Thyroid gland (tissue), 4 donors: ENCODE measurements at regions not wholly inside any gene's neighbourhood (a gene's known extent, or its start where the extent isn't known, plus 50 kb on each side); places are given as distances from the start of the nearest gene placed in this dataset.

ENCODE experiments used
- DNase-seq, 2 donors: peaks; one replicate each; pipeline ENCODE4 v3.0.0-alpha.2; 2019
- H3K27ac ChIP-seq, 3 donors: fragments of 200-600 bp; sonication (generic); 1 replicate in 2 of 3; 2 replicates in 1 of 3; pipeline ENCODE4 v1.5.1; 2016 to 2019; ENCODE audit warnings: mild to moderate bottlenecking in 1 of 3, moderate library complexity in 1 of 3
- H3K27me3 ChIP-seq: fragments of 200-600 bp; sonication (generic); one replicate; pipeline ENCODE4 v1.5.1; 2019
- H3K36me3 ChIP-seq, 2 donors: fragments of 200-600 bp; sonication (generic); one replicate each; pipeline ENCODE4 v1.5.1; 2016 to 2019
- H3K4me1 ChIP-seq, 2 donors: fragments of 200-600 bp; sonication (generic); one replicate each; pipeline ENCODE4 v1.5.1; 2017 to 2019
- H3K4me3 ChIP-seq, 3 donors: fragments of 200-600 bp; sonication (generic); replicated peaks in 1 of 3; 1 replicate in 2 of 3; 2 replicates in 1 of 3; pipeline ENCODE4 v1.5.1; 2016; ENCODE audit warnings: mild to moderate bottlenecking in 1 of 3
- H3K9me3 ChIP-seq: fragments of 200-600 bp; sonication (generic); one replicate; pipeline ENCODE4 v1.5.1; 2017
- POLR2A ChIP-seq, 2 donors: fragments of 450-650 bp; IDR thresholded peaks; one replicate each; pipeline ENCODE4 v1.6.1; 2017; ENCODE audit warnings: antibody characterized with exemption in 2 of 2, mild to moderate bottlenecking in 2 of 2, moderate library complexity in 1 of 2
- WGBS, 2 donors: methylation state at CpG; one replicate each; pipeline ENCODE4 v1.1.5; 2017; 5-methylcytosine and 5-hydroxymethylcytosine counted together
- intact Hi-C: fragments of 100-400 bp; cut with DNase I; formaldehyde crosslinking; loops from one replicate; pipeline ENCODE4 v1.15.1; 2023
- TF ChIP-seq, protein P1 (sequence below), 6 experiments: fragments of 200-600 bp in 3 of 6; fragments of 450-650 bp in 3 of 6; sonication (generic) in 3 of 6; IDR thresholded peaks; one replicate each; pipeline ENCODE4 v1.5.1; 2016 to 2019; ENCODE audit warnings: antibody characterized with exemption in 6 of 6, mild to moderate bottlenecking in 2 of 6, inconsistent platforms in 1 of 6, moderate library complexity in 1 of 6

- 89 to 90% methylated on average over 6 of the region's 6 CpGs for WGBS, 2 donors
- intact Hi-C loops, result no loop called here
- no peak overlapping the region for H3K4me3 ChIP-seq
Measured at GRCh38 chr3:11089931-11090330, 64.4 kb upstream of the HRH1 start.

DNA sequence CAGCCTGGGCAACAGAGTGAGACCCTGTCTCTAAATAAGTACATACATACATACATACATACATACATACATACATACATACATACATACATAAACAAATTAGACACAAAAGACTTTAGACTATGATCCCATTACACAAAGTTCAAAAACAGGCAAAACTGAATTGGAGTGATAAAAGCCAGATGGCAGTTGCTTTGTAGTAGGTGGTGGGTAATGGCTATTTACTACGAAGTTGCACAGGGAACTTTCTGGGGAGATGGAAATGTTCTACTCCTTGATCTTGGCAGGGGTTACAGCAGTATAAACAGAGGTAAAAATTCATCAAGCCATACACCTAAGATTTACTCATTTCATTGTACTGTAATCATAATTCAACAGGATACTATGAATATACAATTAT, 63.7 kb upstream of the HRH1 start:
- no peak overlapping the region for H3K27ac ChIP-seq
- H3K4me3 ChIP-seq, result no peak overlapping the region
- no peaks in the 10 kb centered on the region for H3K4me1 ChIP-seq
- intact Hi-C loops, result no loop called here
- no peaks in the 10 kb centered on the region for H3K9me3 ChIP-seq
- WGBS, 2 donors, result 48 to 53% methylated on average over 1 of the region's 1 CpG
- TF ChIP-seq, protein P1, sequence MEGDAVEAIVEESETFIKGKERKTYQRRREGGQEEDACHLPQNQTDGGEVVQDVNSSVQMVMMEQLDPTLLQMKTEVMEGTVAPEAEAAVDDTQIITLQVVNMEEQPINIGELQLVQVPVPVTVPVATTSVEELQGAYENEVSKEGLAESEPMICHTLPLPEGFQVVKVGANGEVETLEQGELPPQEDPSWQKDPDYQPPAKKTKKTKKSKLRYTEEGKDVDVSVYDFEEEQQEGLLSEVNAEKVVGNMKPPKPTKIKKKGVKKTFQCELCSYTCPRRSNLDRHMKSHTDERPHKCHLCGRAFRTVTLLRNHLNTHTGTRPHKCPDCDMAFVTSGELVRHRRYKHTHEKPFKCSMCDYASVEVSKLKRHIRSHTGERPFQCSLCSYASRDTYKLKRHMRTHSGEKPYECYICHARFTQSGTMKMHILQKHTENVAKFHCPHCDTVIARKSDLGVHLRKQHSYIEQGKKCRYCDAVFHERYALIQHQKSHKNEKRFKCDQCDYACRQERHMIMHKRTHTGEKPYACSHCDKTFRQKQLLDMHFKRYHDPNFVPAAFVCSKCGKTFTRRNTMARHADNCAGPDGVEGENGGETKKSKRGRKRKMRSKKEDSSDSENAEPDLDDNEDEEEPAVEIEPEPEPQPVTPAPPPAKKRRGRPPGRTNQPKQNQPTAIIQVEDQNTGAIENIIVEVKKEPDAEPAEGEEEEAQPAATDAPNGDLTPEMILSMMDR (IDR thresholded peaks at IDR 0.05), result no peak
- TF ChIP-seq POLR2A (IDR thresholded peaks at IDR 0.05), result no peak
- no peaks in the 10 kb centered on the region for H3K27me3 ChIP-seq
- no peak for DNase-seq
- no peaks in the 10 kb centered on the region for H3K36me3 ChIP-seq

More at GRCh38 chr3:11089931-11090330, 64.4 kb upstream of the HRH1 start:
- DNase-seq, result no peak
- no peak for TF ChIP-seq POLR2A (IDR thresholded peaks at IDR 0.05)
- TF ChIP-seq, protein P1 (IDR thresholded peaks at IDR 0.05), result no peak
- Histone ChIP-seq H3K27me3 (no peaks in the 10 kb centered on the region), H3K27ac (no peak overlapping the region), H3K4me1 (no peaks in the 10 kb centered on the region), H3K36me3 (no peaks in the 10 kb centered on the region), H3K9me3 (no peaks in the 10 kb centered on the region)

GRCh38 chr3:11091088-11091590, 63.2 kb upstream of the HRH1 start:
- peaks cover 0 to 2% of the 10 kb centered on the region in 2 donors for H3K4me1 ChIP-seq
- H3K36me3 ChIP-seq, result no peaks in the 10 kb centered on the region
- no peak overlapping the region for H3K27ac ChIP-seq
- no peaks in the 10 kb centered on the region for H3K9me3 ChIP-seq
- WGBS, 2 donors, result 58 to 73% methylated on average over 9 to 12 of the region's 12 CpGs
- TF ChIP-seq, protein P1 (IDR thresholded peaks at IDR 0.05), result no peak
- TF ChIP-seq POLR2A (IDR thresholded peaks at IDR 0.05), result no peak
- intact Hi-C loops, result no loop called here
- no peak overlapping the region for H3K4me3 ChIP-seq
- H3K27me3 ChIP-seq, result no peaks in the 10 kb centered on the region
- no peak for DNase-seq

DNA sequence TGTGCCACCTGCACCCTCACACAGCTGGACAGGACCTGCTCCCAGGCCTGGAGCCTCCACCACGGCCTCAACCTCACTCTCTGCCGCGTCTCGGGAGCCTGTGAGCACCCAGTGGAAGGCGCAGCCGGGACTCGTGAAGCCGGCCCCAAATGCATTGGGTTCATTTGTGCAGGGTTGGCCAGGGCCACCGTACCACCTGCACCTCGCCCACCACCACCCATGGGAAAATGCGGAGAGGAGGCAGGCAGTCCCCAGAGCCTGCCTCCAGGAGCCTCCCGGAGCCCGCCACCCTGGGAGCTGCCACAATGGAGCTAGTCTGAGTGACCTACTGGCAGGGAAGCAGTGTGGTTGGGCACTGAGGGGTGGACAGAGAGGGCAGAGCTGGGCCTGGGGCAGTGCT, 62.5 kb upstream of the HRH1 start:
- H3K4me1 ChIP-seq, result peaks cover 0 to 8% of the 10 kb centered on the region in 2 donors

DNA sequence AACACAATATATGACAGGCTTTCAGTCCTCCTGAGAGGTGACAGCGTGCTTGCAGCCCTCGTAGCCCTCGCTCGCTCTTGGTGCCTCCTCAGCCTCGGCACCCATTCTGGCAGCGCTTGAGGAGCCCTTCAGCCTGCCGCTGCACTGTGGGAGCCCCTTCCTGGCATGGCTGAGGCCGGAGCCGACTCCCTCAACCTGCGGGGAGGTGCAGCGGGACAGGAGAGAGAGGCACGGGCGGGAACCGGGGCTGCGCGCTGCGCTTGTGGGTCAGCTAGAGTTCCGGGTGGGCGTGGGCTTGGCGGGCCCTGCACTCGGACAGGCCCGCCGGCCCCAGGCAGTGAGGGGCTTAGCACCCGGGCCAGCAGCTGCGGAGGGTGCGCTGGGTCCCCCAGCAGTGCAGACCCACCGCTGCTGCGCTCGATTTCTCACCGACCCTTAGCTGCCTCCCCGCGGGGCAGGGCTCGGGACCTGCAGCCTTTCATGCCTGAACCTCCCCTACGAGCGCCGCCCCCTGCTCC, 60.4 kb upstream of the HRH1 start:
- 94 to 97% methylated on average over 19 to 31 of the region's 36 CpGs for WGBS, 2 donors
- H3K4me3 ChIP-seq, result no peak overlapping the region
- intact Hi-C loops, result no loop called here
- H3K4me1 ChIP-seq, result peaks cover 0 to 12% of the 10 kb centered on the region in 2 donors
- H3K27ac ChIP-seq, result no peak overlapping the region
- H3K9me3 ChIP-seq, result no peaks in the 10 kb centered on the region
- H3K27me3 ChIP-seq, result no peaks in the 10 kb centered on the region
- DNase-seq, result no peak
- H3K36me3 ChIP-seq, result no peaks in the 10 kb centered on the region
- TF ChIP-seq POLR2A (IDR thresholded peaks at IDR 0.05), result no peak

More for the DNA sequence above, 62.5 kb upstream of the HRH1 start:
- Histone ChIP-seq H3K27ac (no peak overlapping the region), H3K27me3 (no peaks in the 10 kb centered on the region), H3K36me3 (no peaks in the 10 kb centered on the region), H3K4me3 (no peak overlapping the region), H3K9me3 (no peaks in the 10 kb centered on the region)
- intact Hi-C loops, result no loop called here
- DNase-seq, result no peak
- WGBS, 2 donors, result 86% methylated on average over 4 of the region's 13 CpGs; no CpG with 5 or more reads in 1 of the 2 donors
- TF ChIP-seq, protein P1 (IDR thresholded peaks at IDR 0.05), result no peak
- no peak for TF ChIP-seq POLR2A (IDR thresholded peaks at IDR 0.05)
